Common myeloid progenitor, CD34-positive (primary cell): ENCODE measurements at regions not wholly inside any gene's neighbourhood (a gene's known extent, or its start where the extent isn't known, plus 50 kb on each side); places are given as distances from the start of the nearest gene placed in this dataset.

Experiments used
- CTCF ChIA-PET: fragments of 350-600 bp; sonication (Branson Sonifier 250); formaldehyde crosslinking; loops from one replicate; lab custom pipeline; 2021; ENCODE audit warnings: antibody characterized with exemption; lab: Charles Lee
- POLR2A ChIA-PET: fragments of 350-600 bp; sonication (Branson Sonifier 250); formaldehyde crosslinking; loops from one replicate; lab custom pipeline; 2021; ENCODE audit warnings: antibody characterized with exemption; lab: Charles Lee
- DNase-seq, 3 donors: peaks; one replicate each; pipeline versions ENCODE4 v3.0.0 to v3.0.0-alpha.2; 2013
- H3K27ac ChIP-seq, 2 experiments: 1 replicate in 1 of 2; 2 replicates in 1 of 2; pipeline ENCODE4 v1.7.0; 2013; ENCODE audit warnings: inconsistent platforms in 2 of 2, low read length in 2 of 2, mild to moderate bottlenecking in 2 of 2, low read depth in 1 of 2, moderate library complexity in 1 of 2; ENCODE audit not compliant: severe bottlenecking in 2 of 2, insufficient read depth in 1 of 2, poor library complexity in 1 of 2
- H3K27me3 ChIP-seq, 5 experiments: replicated peaks in 2 of 5; 1 replicate in 3 of 5; 2 replicates in 2 of 5; pipeline versions ENCODE4 v1.6.1 to v1.7.0; 2013; ENCODE audit warnings: low read length in 4 of 5, mild to moderate bottlenecking in 2 of 5, moderate library complexity in 2 of 5, inconsistent platforms in 1 of 5; ENCODE audit not compliant: insufficient read depth in 5 of 5, control insufficient read depth in 4 of 5
- H3K36me3 ChIP-seq, 4 experiments: 1 replicate in 2 of 4; 2 replicates in 2 of 4; pipeline versions ENCODE4 v1.6.1 to v1.7.0; 2013; ENCODE audit warnings: low read length in 3 of 4, control low read depth in 1 of 4, mild to moderate bottlenecking in 1 of 4; ENCODE audit not compliant: control insufficient read depth in 4 of 4, insufficient read depth in 4 of 4
- H3K4me1 ChIP-seq, 4 experiments: 1 replicate in 3 of 4; 2 replicates in 1 of 4; pipeline versions ENCODE4 v1.6.1 to v1.7.1; 2013; ENCODE audit warnings: low read length in 3 of 4, mild to moderate bottlenecking in 3 of 4, control low read depth in 1 of 4, inconsistent platforms in 1 of 4, moderate library complexity in 1 of 4; ENCODE audit not compliant: control insufficient read depth in 4 of 4, insufficient read depth in 4 of 4; ENCODE audit errors: control extremely low read depth in 1 of 4
- H3K4me3 ChIP-seq, 7 experiments: 1 replicate in 4 of 7; 2 replicates in 3 of 7; pipeline versions ENCODE4 v1.5.1 to v1.7.0; 2013; ENCODE audit warnings: mild to moderate bottlenecking in 7 of 7, low read length in 6 of 7, moderate library complexity in 6 of 7, inconsistent platforms in 2 of 7, low read depth in 2 of 7, control low read depth in 1 of 7; ENCODE audit not compliant: insufficient read depth in 4 of 7, control insufficient read depth in 1 of 7; ENCODE audit errors: extremely low read depth in 1 of 7
- H3K9me3 ChIP-seq, 5 experiments: 1 replicate in 4 of 5; 2 replicates in 1 of 5; pipeline versions ENCODE4 v1.6.1 to v1.7.1; 2013; ENCODE audit warnings: low read length in 4 of 5, mild to moderate bottlenecking in 2 of 5, inconsistent platforms in 1 of 5, low read depth in 1 of 5, moderate library complexity in 1 of 5; ENCODE audit not compliant: control insufficient read depth in 4 of 5, insufficient read depth in 2 of 5; ENCODE audit errors: control extremely low read depth in 1 of 5
- WGBS: methylation state at CpG from one replicate; pipeline ENCODE4 v1.1.5; 2013; ENCODE audit not compliant: insufficient coverage; 5-methylcytosine and 5-hydroxymethylcytosine counted together

DNA sequence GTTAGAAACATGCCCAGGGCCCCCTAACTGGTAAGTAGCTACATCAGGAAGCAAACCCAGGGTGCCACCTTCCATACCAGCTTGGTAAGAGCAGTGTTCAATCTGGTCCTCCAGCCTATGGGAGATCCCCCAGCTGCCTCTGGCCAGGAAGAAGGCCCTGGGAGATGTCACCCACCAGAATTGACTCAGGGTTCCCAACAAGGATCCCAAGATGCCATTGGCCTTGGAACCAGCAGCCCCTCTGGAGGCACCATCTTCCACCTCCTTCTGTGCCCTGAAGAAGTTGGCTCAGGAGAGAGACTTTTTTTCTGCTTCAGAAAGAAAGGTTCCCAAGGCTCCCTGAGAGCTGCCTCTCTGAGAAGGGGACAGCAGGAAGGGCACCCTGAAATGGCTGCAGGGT is 56.6 kb upstream of the IL17B start:
- CTCF ChIA-PET, result interaction anchor here (0.9 to 10.6 kb wide), 16 partner anchors 11 to 185 kb away, joined by 3 to 124 read pairs (median 12); partner anchors contain the start of gene IL17B
- Histone ChIP-seq H3K4me1 (peaks cover 0 to 35% (median 23%) of the 10 kb centered on the region in 4 experiments), H3K9me3 (no peaks in the 10 kb centered on the region), H3K4me3 (no peak overlapping the region), H3K36me3 (no peaks in the 10 kb centered on the region), H3K27ac (no peak overlapping the region), H3K27me3 (no peaks in the 10 kb centered on the region)
- POLR2A ChIA-PET, result no interaction called here
- DNase-seq, result no peak

DNA sequence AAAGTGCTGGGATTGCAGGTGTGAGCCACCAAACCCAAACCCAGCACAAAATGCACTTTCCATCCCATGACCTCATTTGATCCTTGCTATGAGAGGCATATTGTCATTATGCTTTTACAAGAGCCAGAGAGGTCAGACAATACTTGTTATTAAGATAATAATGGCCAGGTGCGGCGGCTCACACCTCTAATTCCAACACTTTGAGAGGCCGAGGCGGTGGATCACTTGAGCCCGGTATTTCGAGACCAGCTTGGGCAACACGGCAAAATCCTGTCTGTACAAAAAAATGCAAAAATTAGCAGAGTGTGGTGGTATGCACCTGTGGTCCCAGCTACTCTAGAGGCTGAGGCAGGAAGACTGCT is 55.9 kb upstream of the IL17B start:
- H3K9me3 ChIP-seq, result no peaks in the 10 kb centered on the region
- no peak overlapping the region for H3K4me3 ChIP-seq
- no peaks in the 10 kb centered on the region for H3K36me3 ChIP-seq
- peaks cover 0 to 36% (median 25%) of the 10 kb centered on the region in 4 experiments for H3K4me1 ChIP-seq
- H3K27ac ChIP-seq, result no peak overlapping the region
- POLR2A ChIA-PET, result no interaction called here
- WGBS, result 94% methylated on average over 7 of the region's 7 CpGs
- CTCF ChIA-PET, result interaction anchor here (0.5 to 10.6 kb wide), 26 partner anchors 7 to 189 kb away, joined by 3 to 124 read pairs (median 7); partner anchors contain the start of genes CSNK1A1 and IL17B
- DNase-seq, result no peak
- no peaks in the 10 kb centered on the region for H3K27me3 ChIP-seq

DNA sequence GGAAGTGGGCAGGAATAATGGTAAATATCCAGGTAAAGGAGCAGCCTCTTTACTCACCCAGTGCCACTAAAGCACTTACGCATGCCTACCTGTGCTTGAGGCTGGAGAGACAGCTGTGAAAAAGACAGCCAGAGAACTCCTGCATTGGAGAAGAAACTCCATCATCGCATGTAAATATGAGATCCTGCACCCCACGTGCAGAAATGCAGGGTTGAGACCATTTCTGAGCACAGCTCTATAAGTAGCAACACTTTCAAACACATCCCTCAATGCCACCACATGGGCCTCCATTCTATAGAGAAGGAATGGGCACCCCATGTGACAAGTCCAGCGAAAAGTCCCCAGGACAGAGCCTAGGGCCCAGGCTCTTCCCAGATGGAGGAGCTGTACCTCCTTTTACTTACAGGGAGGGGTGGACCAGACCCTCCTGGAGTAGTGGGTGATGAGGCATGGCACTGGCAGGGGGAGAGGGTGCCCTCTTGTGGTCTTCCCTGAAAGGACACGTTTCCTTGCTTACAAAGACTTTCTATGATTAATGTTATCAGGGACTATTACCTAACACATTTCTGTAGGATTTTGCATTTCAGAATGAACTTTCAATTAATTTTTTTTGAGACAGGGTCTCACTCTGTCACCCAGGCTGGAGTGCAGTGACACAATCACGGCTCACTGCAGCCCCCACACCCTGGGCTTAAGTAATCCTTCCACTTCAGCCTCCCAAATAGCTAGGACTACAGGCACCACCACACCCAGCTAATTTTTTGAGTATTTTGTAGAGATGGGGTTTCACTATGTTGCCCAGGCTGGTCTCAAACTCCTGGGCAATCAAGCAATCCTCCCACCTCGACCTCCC is 55.3 kb upstream of the IL17B start:
- 100% methylated on average over 1 of the region's 7 CpGs for WGBS
- peak; percentile 52 to 73 (median 65) for DNase-seq

DNA sequence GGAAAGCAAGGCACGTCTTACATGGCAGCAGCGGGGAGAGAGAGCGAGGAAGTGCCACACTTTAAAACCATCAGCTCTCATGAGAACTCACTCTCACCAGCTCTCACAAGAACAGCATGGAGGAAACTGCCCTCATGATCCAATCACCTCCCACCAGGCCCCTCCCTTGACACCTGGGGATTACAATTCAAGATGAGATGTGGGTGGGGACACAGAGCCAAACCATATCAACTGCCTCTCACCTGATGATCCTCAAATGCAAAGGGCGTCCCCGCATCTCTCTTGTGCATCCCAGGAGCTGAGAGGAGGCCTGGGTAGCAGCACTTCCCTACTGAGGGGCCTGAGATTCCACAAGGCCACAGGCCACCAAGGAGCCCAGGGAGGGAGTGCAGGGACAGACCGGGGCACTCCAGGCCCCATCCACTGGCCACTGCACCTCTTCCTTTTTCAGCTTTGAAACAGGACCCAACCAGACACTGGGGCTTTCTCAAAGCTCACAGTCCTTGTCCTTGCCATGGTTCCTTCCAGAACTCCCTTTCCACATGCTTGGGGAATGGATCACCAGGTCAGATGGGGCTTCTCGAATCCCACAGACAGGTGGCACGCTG is 54.5 kb upstream of the IL17B start:
- peaks cover 0 to 45% (median 27%) of the 10 kb centered on the region in 4 experiments for H3K4me1 ChIP-seq
- WGBS, result 92% methylated on average over 3 of the region's 8 CpGs
- no peak for DNase-seq
- H3K27me3 ChIP-seq, result no peaks in the 10 kb centered on the region
- no peak overlapping the region for H3K27ac ChIP-seq
- CTCF ChIA-PET, result interaction anchor here (0.8 to 10.6 kb wide), 22 partner anchors 9 to 191 kb away, joined by 3 to 124 read pairs (median 12); partner anchors contain the start of genes CSNK1A1 and IL17B
- no peaks in the 10 kb centered on the region for H3K36me3 ChIP-seq
- no peaks in the 10 kb centered on the region for H3K9me3 ChIP-seq
- POLR2A ChIA-PET, result no interaction called here
- H3K4me3 ChIP-seq, result no peak overlapping the region

More for the DNA sequence above, 55.3 kb upstream of the IL17B start:
- H3K4me3 ChIP-seq, result no peak overlapping the region
- H3K27me3 ChIP-seq, result no peaks in the 10 kb centered on the region
- no peaks in the 10 kb centered on the region for H3K36me3 ChIP-seq
- H3K4me1 ChIP-seq, result peaks cover 0 to 38% (median 24%) of the 10 kb centered on the region in 4 experiments
- ChIA-PET CTCF (interaction anchor here (0.5 to 10.6 kb wide), 29 partner anchors 8 to 190 kb away, joined by 3 to 124 read pairs (median 6); partner anchors contain the start of genes CSNK1A1 and IL17B), POLR2A (no interaction called here)
- no peaks in the 10 kb centered on the region for H3K9me3 ChIP-seq
- H3K27ac ChIP-seq, result no peak overlapping the region

DNA sequence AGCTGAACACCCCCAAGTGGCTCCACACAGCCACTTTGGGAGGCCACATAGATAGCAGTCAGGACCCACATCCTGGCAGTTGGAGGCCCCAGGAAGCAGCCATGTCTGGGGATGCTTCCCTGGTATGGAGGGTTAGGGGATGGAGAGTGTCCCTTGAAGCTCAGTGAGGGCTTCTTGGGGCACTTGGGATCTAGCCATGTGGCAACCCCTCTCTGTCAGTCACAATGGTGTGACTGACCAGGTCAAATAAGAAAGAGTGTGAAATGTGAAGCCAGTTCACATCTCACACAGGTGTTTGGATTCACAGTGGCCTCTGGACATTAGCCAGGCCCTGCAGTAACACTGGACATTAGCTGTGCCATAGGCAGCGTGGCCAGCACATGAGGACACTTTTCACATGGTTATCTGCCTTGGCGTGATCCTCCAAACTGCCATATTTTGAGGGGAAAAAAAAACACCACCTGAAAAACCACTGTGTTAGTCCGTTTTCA is 53.9 kb upstream of the IL17B start:
- no peaks in the 10 kb centered on the region for H3K27me3 ChIP-seq
- no peak for DNase-seq
- no peaks in the 10 kb centered on the region for H3K36me3 ChIP-seq
- H3K4me3 ChIP-seq, result no peak overlapping the region
- 100% methylated on average over 1 of the region's 3 CpGs for WGBS
- peaks cover 0 to 51% (median 31%) of the 10 kb centered on the region in 4 experiments for H3K4me1 ChIP-seq
- ChIA-PET POLR2A (no interaction called here), CTCF (interaction anchor here (1.1 to 10.6 kb wide), 18 partner anchors 9 to 133 kb away, joined by 3 to 124 read pairs (median 14); partner anchors contain the start of genes CSNK1A1 and IL17B)
- H3K27ac ChIP-seq, result no peak overlapping the region
- no peaks in the 10 kb centered on the region for H3K9me3 ChIP-seq

DNA sequence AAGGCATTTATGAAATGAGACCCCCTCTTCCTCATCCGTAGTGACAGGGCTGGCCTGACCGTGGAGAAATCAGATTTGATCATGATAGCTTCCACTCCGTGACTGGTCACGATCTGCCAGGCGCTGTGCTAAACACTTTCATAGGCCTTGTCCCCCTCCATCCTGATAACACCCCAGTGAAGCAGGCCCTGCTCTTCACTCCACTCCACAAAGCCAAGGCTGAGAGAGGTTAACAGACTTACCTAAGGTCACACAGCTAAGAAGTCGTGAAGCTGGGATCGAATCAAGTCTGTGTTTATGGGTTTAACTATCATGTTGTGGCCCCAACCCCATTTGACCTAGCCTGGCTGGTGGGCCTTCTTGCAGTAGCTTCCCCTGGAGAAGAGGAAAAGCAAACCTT is 53.3 kb upstream of the IL17B start:
- 90% methylated on average over 4 of the region's 7 CpGs for WGBS
- Histone ChIP-seq H3K4me1 (peaks cover 0 to 49% (median 28%) of the 10 kb centered on the region in 4 experiments), H3K9me3 (no peaks in the 10 kb centered on the region), H3K27me3 (no peaks in the 10 kb centered on the region), H3K4me3 (no peak overlapping the region), H3K27ac (no peak overlapping the region), H3K36me3 (no peaks in the 10 kb centered on the region)
- ChIA-PET POLR2A (no interaction called here), CTCF (interaction anchor here (0.6 to 10.6 kb wide), 17 partner anchors 10 to 312 kb away, joined by 3 to 124 read pairs (median 6); partner anchors contain the start of gene IL17B)
- no peak for DNase-seq
